ENCODE measurements at regions not wholly inside any gene's neighbourhood (a gene's known extent, or its start where the extent isn't known, plus 50 kb on each side); places are given as distances from the start of the nearest gene placed in this dataset.
"Not testable (repeated sequence)": the region's sequence is repeated elsewhere in the genome, so short reads cannot be mapped to it uniquely, and the experiment has no call there.

- intact Hi-C loops (cut with DNase I) = no loop called here
- DNase-seq = no peak
- TF ChIP-seq, protein P1, sequence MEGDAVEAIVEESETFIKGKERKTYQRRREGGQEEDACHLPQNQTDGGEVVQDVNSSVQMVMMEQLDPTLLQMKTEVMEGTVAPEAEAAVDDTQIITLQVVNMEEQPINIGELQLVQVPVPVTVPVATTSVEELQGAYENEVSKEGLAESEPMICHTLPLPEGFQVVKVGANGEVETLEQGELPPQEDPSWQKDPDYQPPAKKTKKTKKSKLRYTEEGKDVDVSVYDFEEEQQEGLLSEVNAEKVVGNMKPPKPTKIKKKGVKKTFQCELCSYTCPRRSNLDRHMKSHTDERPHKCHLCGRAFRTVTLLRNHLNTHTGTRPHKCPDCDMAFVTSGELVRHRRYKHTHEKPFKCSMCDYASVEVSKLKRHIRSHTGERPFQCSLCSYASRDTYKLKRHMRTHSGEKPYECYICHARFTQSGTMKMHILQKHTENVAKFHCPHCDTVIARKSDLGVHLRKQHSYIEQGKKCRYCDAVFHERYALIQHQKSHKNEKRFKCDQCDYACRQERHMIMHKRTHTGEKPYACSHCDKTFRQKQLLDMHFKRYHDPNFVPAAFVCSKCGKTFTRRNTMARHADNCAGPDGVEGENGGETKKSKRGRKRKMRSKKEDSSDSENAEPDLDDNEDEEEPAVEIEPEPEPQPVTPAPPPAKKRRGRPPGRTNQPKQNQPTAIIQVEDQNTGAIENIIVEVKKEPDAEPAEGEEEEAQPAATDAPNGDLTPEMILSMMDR (IDR thresholded peaks at IDR 0.05) = no peak
- no peaks in the 10 kb centered on the region for H3K27me3 ChIP-seq
- H3K9ac ChIP-seq (ENCODE audit: low read depth in 2 of 2, low read length in 2 of 2) = no peak overlapping the region
- H3K36me3 ChIP-seq = no peaks in the 10 kb centered on the region
- H3K9me3 ChIP-seq = no peaks in the 10 kb centered on the region
- H3K4me1 ChIP-seq = no peaks in the 10 kb centered on the region
- no peak overlapping the region for H3K27ac ChIP-seq
- no peak overlapping the region for H3K4me3 ChIP-seq
These were observed 694.5 kb upstream of the SLIT2 start for GRCh38 chr4:19557161-19557560.

DNA sequence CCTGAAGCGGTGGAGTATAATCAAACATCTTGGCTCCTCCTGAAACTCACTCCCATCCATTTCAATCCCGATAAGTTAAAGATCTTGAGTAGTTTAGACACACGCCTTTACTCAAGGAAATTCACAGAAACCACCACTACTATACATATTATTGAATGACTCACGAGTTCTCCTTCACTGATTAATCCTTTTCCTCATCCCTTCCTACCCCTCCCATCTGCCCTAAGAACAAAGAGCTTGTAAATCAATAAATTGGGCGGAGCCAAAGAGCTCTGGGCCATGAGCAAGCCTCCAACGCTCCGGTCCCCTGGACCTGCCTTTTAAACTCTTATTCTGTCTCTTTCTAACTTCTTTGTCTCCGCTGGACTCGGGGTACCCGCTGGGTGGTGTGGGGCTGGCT is 695.4 kb upstream of the SLIT2 start:
- H3K4me1 ChIP-seq; intact Hi-C loops (cut with DNase I); H3K27ac ChIP-seq; H3K4me3 ChIP-seq; H3K9me3 ChIP-seq; H3K36me3 ChIP-seq; H3K9ac ChIP-seq (ENCODE audit: low read depth in 2 of 2, low read length in 2 of 2); H3K27me3 ChIP-seq; DNase-seq: not testable (repeated sequence)

DNA sequence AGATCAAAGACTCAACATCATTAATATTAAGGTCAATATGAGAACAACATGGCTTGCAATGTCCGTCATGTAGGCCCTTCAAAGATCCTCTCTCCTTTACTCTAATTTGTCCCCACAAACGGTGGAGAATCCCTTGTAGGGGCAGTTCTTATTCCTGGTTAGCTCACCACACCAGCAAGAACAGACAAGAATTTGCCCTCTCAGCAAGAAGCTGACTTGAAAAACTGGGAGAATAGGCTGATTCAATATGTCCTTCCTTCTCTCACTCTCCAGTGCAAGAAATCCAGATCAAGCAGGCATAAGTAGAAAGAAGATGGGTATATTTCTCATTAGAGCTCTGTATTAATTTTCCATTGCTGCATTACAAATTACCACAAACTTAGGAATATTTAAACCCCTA is 704.2 kb upstream of the SLIT2 start:
- H3K4me3 ChIP-seq = no peak overlapping the region
- TF ChIP-seq, protein P1 (IDR thresholded peaks at IDR 0.05) = no peak
- H3K4me1 ChIP-seq = no peaks in the 10 kb centered on the region
- H3K9ac ChIP-seq (ENCODE audit: low read depth in 2 of 2, low read length in 2 of 2) = no peak overlapping the region
- DNase-seq = no peak
- H3K9me3 ChIP-seq = no peaks in the 10 kb centered on the region
- no peaks in the 10 kb centered on the region for H3K36me3 ChIP-seq
- H3K27ac ChIP-seq = no peak overlapping the region
- no peaks in the 10 kb centered on the region for H3K27me3 ChIP-seq
- intact Hi-C loops (cut with DNase I) = no loop called here

DNA sequence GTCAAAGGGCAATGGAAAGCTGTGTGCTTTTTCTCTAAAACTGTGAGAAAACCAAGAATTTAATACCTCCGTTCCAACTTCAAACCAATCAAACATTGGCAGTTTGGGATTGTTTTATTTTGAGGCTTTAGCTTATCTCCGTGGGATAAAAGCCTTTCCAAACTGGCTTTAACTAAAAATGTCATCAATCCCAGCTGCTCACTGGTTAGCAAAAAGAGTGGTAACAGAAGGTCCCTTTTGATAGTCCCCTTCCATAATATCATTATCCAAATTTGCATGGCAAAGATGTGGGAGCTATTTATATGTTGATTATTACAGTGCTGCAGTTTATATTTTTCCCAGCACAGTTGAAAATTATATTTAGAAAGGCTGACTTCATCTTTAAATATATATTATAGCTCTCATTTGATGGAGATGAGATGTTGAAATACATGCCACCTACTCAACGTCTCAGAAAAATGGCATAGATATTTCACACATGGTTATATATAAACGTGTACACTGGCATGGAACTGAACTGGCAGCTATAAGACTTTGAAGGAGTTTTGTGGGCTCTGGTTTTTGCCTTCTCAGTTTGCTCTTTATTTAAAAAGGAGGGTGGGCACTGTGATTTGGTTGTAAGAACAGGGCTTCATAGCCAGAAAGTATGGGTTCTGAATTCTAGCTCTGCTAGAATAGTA is 707.1 kb upstream of the SLIT2 start:
- intact Hi-C loops (cut with DNase I) = no loop called here
- H3K27ac ChIP-seq = no peak overlapping the region
- no peaks in the 10 kb centered on the region for H3K4me1 ChIP-seq
- DNase-seq = no peak
- no peak overlapping the region for H3K4me3 ChIP-seq
- H3K27me3 ChIP-seq = no peaks in the 10 kb centered on the region
- no peak overlapping the region for H3K9ac ChIP-seq (ENCODE audit: low read depth in 2 of 2, low read length in 2 of 2)
- TF ChIP-seq, protein P1 (IDR thresholded peaks at IDR 0.05) = no peak
- H3K36me3 ChIP-seq = no peaks in the 10 kb centered on the region
- H3K9me3 ChIP-seq = no peaks in the 10 kb centered on the region

GRCh38 chr4:19540859-19541540 is 710.7 kb upstream of the SLIT2 start:
- DNase-seq = no peak
- no peak overlapping the region for H3K27ac ChIP-seq
- TF ChIP-seq, protein P1 (IDR thresholded peaks at IDR 0.05) = no peak
- H3K9ac ChIP-seq (ENCODE audit: low read depth in 2 of 2, low read length in 2 of 2) = no peak overlapping the region
- no peak overlapping the region for H3K4me3 ChIP-seq
- H3K36me3 ChIP-seq = no peaks in the 10 kb centered on the region
- no peaks in the 10 kb centered on the region for H3K4me1 ChIP-seq
- H3K27me3 ChIP-seq = no peaks in the 10 kb centered on the region
- no peaks in the 10 kb centered on the region for H3K9me3 ChIP-seq
- intact Hi-C loops (cut with DNase I) = no loop called here

- Histone ChIP-seq H3K9ac (ENCODE audit: low read depth in 2 of 2, low read length in 2 of 2) (no peak overlapping the region), H3K9me3 (no peaks in the 10 kb centered on the region)
These were observed 712.5 kb upstream of the SLIT2 start for GRCh38 chr4:19539201-19539600.

More at GRCh38 chr4:19539201-19539600, 712.5 kb upstream of the SLIT2 start:
- H3K36me3 ChIP-seq = no peaks in the 10 kb centered on the region
- intact Hi-C loops (cut with DNase I) = no loop called here
- TF ChIP-seq, protein P1 (IDR thresholded peaks at IDR 0.05) = no peak
- no peaks in the 10 kb centered on the region for H3K4me1 ChIP-seq
- H3K27me3 ChIP-seq = no peaks in the 10 kb centered on the region
- H3K4me3 ChIP-seq = no peak overlapping the region
- no peak overlapping the region for H3K27ac ChIP-seq
- DNase-seq = no peak

All from colonic mucosa (tissue), 4 donors.